ENCODE measurements at regions not wholly inside any gene's neighbourhood (a gene's known extent, or its start where the extent isn't known, plus 50 kb on each side); places are given as distances from the start of the nearest gene placed in this dataset.

DNA sequence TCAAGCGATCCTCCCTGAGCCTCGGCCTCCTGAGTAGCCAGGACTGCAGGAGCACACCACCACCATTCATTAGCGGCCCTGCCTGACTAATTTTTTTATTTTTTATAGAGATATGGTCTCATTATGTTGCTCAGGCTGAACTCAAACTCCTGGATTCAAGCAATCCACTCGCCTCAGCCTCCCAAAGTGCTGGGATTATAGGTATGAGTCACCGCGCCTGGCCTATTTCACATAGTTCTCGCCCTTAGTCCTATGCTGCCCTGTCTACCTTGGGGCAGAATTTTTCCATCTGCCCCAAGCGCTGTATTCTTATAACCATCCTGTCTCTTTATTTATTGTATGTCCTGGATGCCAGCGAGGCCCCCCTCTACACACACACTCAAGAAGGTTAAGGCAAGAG lies 50.9 kb upstream of the BCL2L14 start:
- H3K4me3 ChIP-seq (ENCODE audit: insufficient read depth, low read depth, low read length): no peak overlapping the region
- peaks cover 7% of the 10 kb centered on the region for H3K4me1 Mint-ChIP-seq (ENCODE audit: low read depth, unreplicated experiment)
- DNase-seq (ENCODE audit: low read depth): no peak

DNA sequence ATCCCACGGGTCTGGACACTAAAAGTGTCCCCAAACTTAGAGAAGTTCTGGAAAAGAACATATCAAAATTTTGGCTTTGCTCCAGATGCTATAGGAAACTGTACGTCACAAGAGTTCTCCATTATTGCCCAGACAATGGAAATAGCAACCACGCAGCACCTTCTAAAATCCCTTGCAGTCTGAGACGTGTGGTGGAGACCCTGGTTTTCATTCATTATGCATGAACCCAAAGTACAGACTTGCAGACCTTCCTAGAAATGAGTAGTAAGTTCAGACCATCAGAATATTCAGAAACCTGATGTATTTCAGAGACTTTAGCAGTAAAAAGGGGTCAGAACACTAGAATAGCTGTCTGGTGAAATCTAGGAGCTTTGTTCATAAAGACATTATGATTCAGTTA lies 50.0 kb upstream of the BCL2L14 start:
- no peak overlapping the region for H3K27ac Mint-ChIP-seq (ENCODE audit: unreplicated experiment)
- DNase-seq (ENCODE audit: low read depth): no peak
- H3K36me3 Mint-ChIP-seq (ENCODE audit: low read depth, unreplicated experiment): no peaks in the 10 kb centered on the region
- no peak for FAIRE-seq
- H3K36me3 ChIP-seq (ENCODE audit: insufficient read depth, low read length): no peaks in the 10 kb centered on the region
- no peak overlapping the region for H3K4me2 ChIP-seq (ENCODE audit: low read length)
- peaks cover 20% of the 10 kb centered on the region for H3K27me3 Mint-ChIP-seq (ENCODE audit: low read depth, unreplicated experiment)
- H3K27me3 ChIP-seq (ENCODE audit: insufficient read depth, low read length): no peaks in the 10 kb centered on the region
- H3K9me3 ChIP-seq (ENCODE audit: insufficient read depth, low read depth, low read length): no peaks in the 10 kb centered on the region
- H3K4me3 Mint-ChIP-seq (ENCODE audit: unreplicated experiment): no peak overlapping the region
- H3K27ac ChIP-seq (ENCODE audit: low read depth, low read length): no peak overlapping the region
- H4K20me1 ChIP-seq (ENCODE audit: insufficient read depth, low read length): no peaks in the 10 kb centered on the region
- H3K4me3 ChIP-seq (ENCODE audit: insufficient read depth, low read depth, low read length): no peak overlapping the region
- H3K4me1 ChIP-seq (ENCODE audit: insufficient read depth, low read length): peaks cover 24% of the 10 kb centered on the region
- peaks cover 2% of the 10 kb centered on the region for H3K9me3 Mint-ChIP-seq (ENCODE audit: unreplicated experiment)
- no peaks in the 10 kb centered on the region for H3K79me2 ChIP-seq (ENCODE audit: insufficient read depth, low read length)
- TF ChIP-seq EZH2 (IDR thresholded peaks at IDR 0.05; ENCODE audit: insufficient read depth, low read length) (no peak), CTCF (IDR thresholded peaks at IDR 0.05; ENCODE audit: insufficient read depth, low read depth, low read length) (no peak)
- H2AFZ ChIP-seq (ENCODE audit: low read depth, low read length): no peak overlapping the region
- H3K4me1 Mint-ChIP-seq (ENCODE audit: low read depth, unreplicated experiment): peaks cover 7% of the 10 kb centered on the region
- H3K9ac ChIP-seq (ENCODE audit: low read length): no peak overlapping the region

More for the DNA sequence above, 50.9 kb upstream of the BCL2L14 start:
- Histone ChIP-seq H3K36me3 (ENCODE audit: insufficient read depth, low read length) (no peaks in the 10 kb centered on the region), H3K9ac (ENCODE audit: low read length) (no peak overlapping the region), H3K27me3 (ENCODE audit: insufficient read depth, low read length) (no peaks in the 10 kb centered on the region), H3K79me2 (ENCODE audit: insufficient read depth, low read length) (no peaks in the 10 kb centered on the region), H4K20me1 (ENCODE audit: insufficient read depth, low read length) (no peaks in the 10 kb centered on the region), H3K9me3 (ENCODE audit: insufficient read depth, low read depth, low read length) (no peaks in the 10 kb centered on the region), H2AFZ (ENCODE audit: low read depth, low read length) (no peak overlapping the region), H3K4me2 (ENCODE audit: low read length) (no peak overlapping the region), H3K27ac (ENCODE audit: low read depth, low read length) (no peak overlapping the region), H3K4me1 (ENCODE audit: insufficient read depth, low read length) (peaks cover 24% of the 10 kb centered on the region)
- TF ChIP-seq EZH2 (IDR thresholded peaks at IDR 0.05; ENCODE audit: insufficient read depth, low read length): no peak
- no peak for TF ChIP-seq CTCF (IDR thresholded peaks at IDR 0.05; ENCODE audit: insufficient read depth, low read depth, low read length)
- H3K27ac Mint-ChIP-seq (ENCODE audit: unreplicated experiment): no peak overlapping the region
- no peaks in the 10 kb centered on the region for H3K36me3 Mint-ChIP-seq (ENCODE audit: low read depth, unreplicated experiment)
- FAIRE-seq: no peak
- H3K27me3 Mint-ChIP-seq (ENCODE audit: low read depth, unreplicated experiment): peaks cover 21% of the 10 kb centered on the region
- H3K4me3 Mint-ChIP-seq (ENCODE audit: unreplicated experiment): no peak overlapping the region
- no peaks in the 10 kb centered on the region for H3K9me3 Mint-ChIP-seq (ENCODE audit: unreplicated experiment)

All from astrocyte (in vitro differentiated cells and primary cell).